ENCODE measurements at regions not wholly inside any gene's neighbourhood (a gene's known extent, or its start where the extent isn't known, plus 50 kb on each side); places are given as distances from the start of the nearest gene placed in this dataset.

- no peak for TF ChIP-seq CTCF (IDR thresholded peaks at IDR 0.05; ENCODE audit: poor library complexity, severe bottlenecking)
- no peak for TF ChIP-seq POLR2AphosphoS5 (IDR thresholded peaks at IDR 0.05)
- TF ChIP-seq REST (IDR thresholded peaks at IDR 0.05; ENCODE audit: borderline replicate concordance) = no peak
Measured at GRCh38 chrX:147764868-147765267, 146.9 kb upstream of the FMR1 start.

Data from neural cell (in vitro differentiated cells).